IPS DF 4.7 (cell line): ENCODE measurements at regions not wholly inside any gene's neighbourhood (a gene's known extent, or its start where the extent isn't known, plus 50 kb on each side); places are given as distances from the start of the nearest gene placed in this dataset.

Source experiments
- DNase-seq: peaks from one replicate; pipeline ENCODE4 v3.0.0-alpha.2; 2013; ENCODE audit warnings: low spot score; ENCODE audit errors: extremely low read depth

DNA sequence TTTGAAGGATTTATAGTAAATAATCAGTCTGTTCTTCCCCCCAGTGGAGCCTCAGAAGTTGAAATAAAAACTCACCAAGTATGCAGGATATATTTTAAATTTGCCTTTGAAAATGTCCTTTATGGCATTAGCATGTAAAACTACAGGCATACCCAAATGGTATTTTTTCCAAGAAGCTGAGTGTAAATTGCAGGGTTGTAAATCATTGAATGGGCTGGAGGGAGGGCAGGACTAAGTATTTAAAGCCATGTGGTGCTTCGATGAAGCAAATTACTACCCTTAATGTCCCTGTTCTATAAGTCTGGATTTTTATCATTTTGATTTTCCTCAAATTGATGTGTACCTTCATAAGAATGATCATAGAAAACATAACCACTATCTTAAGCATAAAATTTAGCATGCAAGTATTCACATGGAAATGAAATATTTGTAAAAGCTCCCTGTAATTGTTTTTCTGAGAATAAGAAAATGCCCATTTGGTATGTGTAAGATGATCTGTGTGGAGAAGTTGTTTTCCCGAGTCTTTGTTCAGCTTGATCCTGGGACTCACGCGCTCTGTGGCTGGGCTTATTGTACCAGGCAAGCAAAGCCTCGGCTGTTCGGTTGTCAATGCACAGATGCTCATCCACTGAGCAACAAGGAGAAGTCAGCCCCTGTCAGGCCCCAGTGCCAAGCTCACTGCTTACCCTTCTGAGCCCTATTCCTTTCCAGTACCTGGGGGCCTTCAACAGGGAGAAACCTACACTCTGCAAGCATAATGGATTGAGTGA is 66.7 kb downstream of the CD164 start:
- no peak for DNase-seq

DNA sequence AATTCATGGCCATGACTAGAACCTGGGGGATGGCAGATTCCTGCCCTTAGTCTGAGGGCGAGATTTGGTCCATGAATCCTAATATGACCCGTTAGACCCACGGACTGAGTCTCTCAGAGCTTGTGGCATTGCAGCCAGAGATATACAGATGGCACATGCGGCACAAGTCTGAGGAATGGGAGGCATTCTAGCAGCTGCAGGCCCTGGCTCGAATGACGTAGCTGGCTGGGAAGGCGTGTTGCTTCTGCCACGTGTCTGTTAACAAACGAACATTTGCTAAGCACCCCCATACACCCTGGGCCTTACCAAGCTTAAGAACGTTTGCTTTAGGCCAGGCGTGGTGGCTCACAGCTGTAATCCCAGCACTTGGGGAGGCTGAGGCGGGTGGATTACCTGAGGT is 68.0 kb downstream of the CD164 start:
- DNase-seq, result no peak

DNA sequence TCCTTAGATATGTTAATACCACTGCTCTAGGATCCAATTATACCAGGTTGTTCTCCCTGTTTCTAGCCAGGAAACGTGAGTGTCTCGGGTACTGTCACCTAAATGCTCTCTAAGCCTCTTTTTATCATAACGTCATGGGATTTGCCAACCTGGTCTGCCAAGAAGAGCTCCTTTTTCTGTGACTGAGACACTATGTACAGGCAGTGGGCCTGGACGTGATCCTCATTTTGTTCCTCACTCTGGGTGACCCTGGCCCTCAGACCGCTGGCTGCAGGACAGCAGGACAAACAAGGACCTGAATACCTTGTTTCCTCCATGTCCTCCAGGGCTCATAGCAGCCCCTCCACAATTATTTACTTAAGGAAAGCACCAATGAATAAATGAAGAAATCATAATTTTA is 69.1 kb downstream of the CD164 start:
- no peak for DNase-seq

DNA sequence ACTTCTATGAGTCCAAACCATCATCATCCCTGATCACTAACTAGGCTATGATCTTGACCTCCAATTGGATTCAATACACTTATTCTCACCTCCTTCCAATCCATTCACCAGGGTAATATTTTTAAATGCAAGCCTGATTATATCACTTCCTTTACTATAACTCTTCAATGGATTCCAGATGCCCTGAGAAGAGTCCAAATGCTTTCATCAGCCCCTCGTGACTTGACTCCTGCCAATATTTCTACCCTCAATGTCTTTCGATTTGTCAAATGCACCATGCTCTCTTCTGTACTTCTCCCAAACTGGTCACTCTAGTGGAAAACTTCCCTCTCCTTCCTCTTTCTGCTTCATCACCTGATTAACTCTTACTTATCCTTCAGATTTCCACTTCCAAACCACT is 70.8 kb downstream of the CD164 start:
- no peak for DNase-seq

DNA sequence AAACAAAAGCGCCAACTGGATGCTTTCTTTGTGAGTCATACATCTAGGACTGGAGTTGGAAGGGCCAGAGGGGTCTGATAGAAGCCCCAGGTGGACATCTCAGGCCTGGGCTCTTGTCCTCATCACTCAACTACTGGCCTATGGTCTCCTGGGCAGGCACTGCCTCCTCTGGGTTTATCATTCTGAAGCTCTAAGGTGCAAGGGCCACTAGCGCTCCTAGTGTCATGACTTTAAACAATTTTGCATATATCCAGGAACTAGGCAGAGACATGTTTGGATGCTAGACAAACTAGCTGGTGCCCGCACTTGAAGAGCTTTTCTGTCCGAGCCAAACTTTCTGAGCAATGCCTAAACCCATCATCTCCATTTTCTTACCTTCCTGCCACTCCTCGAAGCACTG is 72.3 kb downstream of the CD164 start:
- no peak for DNase-seq

DNA sequence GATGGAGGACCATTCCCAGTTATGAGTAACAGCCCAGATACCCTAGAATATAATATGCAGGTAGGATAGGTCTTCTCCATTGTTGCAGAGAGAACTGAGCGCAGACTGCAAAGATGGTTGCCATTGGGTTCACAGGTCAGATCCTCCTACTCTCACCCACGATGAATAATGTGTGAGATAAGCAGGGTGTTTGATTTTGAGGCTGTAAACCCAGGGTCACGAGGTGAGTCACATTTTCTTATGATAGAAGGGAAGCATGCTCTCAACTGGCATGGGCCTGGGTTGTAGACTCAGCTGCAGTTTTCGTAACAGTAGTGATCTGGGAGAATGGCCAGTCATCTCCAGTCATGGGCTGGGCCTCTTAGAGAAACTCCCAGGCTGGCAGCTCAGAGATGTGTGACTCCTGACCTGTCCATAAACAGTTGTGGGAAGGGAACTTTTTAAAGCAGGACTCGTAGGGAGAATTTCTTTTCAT is 74.2 kb downstream of the CD164 start:
- DNase-seq, result no peak

DNA sequence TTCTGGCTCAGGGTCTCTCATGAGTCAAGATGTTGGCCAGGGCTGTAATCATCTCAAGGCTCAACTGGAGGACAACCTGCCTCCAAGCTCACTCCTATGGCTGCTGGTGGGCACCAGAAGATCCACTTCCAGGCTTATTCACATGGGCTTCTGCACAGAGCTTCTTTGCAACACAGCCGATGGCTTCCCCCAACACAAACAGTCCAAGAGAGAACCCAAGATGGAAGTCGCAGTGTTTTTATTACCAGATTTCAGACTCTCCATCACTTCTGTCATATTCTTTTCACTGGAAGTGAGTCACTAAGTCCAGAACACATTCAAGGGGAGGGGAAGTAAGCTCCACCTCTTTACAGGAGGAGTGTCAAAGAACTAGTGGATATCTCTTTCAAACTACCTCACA is 75.5 kb downstream of the CD164 start:
- DNase-seq, result no peak

DNA sequence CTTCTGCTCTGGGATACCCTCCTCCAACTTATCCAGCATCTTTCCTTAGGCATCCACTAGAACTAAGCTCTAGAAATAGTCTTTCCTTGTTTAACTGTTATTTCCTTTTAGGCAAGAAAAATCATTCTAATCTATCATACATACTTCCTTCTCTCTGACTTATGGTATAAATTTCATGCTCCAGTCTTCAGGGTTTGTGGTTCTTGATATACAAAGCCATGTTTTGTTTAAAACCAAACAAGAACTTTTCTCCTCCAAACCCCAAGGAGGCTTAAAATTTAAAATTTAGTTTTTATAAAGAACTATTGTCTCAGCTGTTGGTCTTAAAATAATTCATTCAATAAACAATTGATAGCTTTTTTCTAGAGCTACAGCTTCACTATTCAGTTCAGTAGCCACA is 77.2 kb downstream of the CD164 start:
- no peak for DNase-seq

DNA sequence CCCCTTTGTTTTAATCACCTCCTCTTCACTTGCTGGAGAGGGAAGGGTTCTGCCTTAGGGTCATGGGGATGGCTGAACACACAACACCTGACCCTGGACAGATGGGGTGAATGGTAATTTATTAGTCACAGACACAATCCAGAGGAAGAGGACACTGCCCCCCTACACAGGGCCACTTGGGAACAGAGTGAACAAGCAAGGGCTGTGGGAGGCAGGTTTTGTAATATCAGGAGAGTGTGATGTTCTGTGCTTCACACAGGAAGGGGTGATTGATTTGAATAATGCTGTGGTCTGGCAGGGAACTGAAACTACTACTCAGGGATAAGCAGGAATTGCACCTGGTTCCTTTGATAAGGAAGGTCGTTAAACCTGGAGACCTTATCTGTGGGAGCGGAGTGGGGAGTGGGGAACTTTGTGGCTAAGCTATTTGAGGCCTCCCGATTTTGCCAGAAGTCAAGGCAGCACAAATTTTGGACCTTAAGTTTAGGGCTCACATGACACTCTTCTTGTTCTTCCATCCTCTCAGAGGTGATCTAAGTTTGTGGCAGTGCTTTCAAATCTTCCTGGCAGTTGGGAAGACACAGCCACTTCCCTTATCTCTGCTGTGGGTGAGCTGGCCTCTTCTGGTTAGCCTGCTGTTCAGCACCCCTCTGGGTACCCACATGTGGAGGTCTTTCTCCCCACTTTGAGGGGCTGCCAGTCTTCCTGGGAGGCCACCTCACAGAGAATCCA is 77.8 kb downstream of the CD164 start:
- no peak for DNase-seq

DNA sequence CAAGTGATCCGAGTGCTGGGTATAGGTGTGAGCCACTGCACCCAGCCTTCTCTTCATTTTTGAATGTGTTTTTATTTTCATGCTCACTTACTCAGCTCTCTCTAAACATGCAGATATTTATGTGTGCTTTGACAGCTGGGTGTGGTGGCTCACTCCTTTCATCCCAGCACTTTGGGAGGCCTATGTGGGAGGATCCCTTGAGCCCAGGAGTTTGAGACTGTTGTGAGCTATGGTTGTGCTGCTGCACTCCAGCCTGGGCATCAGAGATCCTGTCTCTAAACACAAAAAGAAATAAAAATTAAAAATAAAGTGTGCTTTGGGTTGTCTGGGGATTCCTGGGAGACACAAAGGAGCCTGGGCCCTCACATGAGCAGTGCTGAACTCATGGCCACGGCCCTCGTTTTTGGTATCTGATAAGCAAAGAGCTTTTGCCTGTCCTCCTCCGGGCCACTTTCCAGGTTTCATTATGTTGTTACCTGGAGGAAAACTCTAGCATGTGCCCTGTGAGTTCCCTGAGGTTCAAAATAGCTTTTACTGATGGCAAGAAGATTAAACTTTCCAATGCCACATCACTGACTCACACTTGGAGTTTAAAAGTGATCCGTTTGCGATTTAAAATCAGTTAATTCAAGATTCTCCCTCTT is 78.5 kb downstream of the CD164 start:
- DNase-seq, result no peak

DNA sequence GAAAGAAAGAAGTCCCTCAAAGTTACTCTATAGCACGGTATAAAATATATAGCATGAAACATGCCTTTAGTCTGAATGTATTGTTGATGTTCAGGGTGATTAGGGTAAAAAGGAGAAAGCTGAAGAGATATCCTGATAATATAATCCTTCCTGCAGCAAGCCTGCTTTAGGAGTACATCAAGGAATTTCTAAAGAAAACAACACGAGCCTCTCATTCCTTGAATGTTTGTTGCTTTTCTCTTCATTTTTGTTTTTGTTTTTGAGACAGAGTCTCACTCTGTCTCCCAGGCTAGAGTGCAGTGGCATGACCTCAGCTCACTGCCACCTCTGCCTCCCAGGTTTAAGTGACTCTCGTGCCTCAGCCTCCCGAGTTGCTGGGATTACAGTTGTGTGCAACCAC is 79.1 kb downstream of the CD164 start:
- DNase-seq, result no peak

DNA sequence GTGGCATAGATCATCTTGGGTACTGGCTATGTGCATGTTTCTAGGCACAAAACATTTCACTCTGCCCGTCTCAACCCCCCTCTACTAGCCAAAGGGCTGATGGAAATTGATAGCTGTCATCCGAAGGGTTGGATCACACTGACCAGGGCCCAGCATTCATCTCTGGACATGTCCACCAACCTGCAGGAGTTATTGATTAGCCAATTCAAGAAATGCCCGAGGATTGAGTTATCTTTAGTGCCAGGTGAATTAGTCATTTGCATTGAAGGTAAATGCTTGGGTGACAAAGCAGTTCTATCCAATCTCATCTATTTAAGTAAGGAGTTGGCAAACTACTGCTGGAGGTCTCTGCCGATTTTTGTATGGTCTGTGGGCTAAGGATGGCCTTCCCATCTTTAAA is 80.1 kb downstream of the CD164 start:
- no peak for DNase-seq

DNA sequence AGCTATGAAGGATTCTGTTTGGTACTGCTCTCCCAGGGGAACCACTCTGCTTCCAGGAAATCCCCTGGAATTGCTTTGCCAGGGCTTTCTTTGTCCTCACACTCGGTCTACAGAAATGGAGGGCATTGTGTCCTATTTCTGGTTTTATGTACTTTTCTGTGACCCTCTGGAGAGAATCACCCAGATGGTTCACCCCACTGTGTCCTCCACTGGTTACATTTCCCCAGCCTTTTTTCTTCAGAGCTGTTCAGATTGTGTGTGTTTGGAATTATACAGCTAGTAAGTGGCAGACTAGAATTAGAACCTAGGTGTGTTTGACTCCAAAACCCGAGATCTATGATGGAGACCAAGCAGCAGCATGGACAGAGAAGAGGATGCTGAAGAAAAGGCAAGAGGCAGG is 80.8 kb downstream of the CD164 start:
- no peak for DNase-seq

DNA sequence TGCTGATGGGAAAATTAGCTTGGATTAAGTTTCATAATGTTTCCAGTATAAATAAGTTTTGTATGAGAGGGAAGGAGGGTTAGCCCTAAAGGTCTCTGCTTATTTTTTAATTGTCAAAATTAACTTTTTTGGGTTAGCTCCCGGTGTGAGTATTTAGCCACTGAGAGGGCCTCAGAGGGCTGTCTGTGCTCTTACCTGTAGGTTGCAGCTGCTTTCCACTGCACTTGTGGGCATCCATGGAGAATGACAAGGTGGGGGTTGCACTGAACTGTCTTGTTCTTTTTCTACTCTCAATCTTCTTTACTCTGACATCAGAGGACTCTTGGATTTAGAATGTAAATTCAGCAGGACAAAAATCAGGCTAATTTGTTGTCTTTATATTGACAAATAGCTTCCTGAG is 81.4 kb downstream of the CD164 start:
- DNase-seq, result no peak

DNA sequence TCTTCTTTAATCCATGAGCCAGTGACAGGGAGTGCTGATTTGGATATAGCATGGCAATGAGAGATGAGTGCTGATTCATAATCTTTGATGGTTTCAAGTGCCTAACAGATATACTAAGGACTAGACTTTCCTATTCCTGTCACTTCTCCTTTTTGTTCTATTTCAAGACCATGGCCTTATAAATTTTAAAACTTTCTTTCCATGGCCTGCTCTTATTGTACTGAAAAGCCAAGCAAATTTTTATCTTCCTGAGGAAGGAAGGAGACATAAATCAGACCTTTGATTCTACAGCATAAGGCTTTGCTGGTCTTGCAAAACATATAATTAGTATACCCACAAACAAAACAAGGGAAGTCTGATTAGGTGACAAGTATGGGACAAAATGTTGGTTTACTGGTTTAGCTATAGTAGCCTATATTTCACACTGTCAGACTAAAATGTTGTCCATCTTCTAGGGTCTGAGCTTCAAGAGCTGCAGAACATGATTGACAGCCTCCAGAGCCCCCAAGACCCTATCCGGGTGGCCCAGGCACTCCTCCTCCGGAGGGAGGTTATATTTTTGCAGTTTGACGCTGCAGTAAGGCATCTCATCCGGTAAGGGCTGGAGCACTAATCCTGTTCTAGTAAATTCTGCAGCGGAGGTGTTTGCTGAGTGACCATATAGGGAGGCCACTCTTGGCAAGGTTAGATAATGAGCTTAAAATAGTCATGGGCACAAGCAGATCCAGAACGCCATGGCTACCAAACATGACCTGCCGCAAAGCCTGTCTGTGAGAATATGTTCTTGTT is 82.3 kb downstream of the CD164 start:
- DNase-seq, result no peak

DNA sequence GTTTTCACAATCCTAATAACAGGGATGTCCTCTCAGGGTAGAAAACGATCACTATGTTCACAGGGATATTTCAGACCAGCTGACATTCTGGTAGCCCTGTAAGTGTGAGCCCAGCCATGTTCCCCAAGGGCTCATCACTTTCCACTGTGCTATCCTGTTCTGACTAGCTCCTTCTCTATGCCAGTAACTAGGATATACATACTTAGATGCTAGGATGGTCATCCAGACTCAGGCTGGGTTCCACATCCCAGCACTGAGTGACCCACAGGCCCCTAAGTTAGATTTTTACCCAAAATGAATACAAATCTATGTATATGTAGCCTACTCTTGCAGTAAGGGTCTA is 83.0 kb downstream of the CD164 start:
- DNase-seq, result no peak

DNA sequence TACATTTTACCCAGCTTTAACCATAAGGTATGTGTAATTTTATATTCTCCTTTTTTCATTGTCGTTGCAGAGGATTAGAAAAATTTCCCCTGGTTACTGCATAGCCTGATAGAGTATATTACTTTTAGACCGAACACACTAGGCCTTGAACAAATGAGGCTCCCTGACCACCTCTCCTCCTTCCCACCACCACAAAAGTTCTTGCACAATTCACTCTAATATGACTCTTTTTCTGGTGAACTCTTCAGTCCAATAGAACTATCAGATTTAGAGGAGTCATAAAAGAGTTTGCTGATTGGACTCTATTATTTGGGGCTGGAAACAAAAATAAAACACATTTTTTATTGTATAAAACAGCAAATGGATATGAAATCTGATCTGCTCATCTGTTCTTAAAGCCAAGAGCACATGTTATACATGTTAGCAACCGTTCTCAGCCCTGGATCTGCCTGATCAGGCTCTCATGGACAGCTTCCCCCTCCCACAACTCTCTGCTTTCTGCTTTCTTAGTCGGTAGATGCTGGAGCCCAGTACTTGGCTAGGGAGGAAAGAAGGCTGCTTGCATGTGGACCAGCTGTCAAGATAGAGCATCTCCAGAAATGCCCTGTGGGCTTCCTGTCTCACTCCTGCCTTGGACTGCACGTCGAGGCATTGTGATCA is 83.5 kb downstream of the CD164 start:
- no peak for DNase-seq

DNA sequence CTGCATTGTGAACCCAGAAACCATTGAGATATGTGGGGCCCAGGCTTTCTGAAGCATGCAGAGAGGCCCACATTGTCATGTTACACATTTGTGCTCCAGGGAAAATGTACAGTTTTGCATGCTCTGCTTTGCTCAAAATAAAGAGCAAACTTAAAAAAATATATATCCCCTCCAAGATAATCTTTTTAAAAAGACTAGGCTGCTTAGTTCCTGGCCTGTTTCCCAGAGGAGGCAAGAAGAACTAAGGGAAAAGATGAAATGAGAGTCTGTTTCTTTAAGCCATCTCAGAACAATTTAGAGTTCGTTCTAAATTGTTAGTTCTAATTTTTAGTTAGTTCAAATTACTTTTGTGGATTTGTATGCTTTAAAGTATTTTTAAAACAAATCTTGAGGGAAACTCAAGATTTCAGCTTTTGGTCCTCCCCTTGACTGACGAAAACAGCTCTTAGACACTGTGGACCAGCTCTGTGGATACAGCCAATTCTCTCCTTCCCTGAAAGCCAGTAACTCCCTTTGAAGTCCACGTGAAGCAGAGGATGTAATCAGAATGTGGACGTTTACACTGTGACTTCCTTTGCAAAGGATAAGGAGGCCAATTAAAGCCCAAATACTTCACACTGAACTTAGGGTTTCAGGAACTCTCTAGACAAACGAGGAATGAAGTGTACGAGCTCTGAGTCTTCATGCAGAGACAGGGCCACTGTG is 84.7 kb downstream of the CD164 start:
- no peak for DNase-seq

DNA sequence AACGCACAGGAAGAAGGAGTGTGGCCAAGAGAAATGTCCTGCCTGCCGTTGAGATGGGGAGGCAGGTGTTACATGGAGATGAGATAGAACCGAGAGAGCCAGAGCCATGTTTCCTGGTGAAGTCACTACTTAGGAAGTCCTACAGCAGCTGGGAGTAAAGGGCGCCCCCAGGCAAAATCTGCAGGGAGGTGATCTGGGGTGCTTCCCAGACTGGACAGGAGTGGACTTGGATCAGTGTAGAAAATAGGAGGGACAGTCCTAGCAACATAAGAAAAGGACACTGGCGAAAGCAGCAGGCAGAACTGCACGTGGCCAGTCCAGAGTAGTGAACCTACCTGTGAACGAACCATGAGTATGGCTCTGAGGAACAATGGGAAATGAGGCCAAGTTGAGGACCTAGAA is 85.3 kb downstream of the CD164 start:
- DNase-seq, result no peak

DNA sequence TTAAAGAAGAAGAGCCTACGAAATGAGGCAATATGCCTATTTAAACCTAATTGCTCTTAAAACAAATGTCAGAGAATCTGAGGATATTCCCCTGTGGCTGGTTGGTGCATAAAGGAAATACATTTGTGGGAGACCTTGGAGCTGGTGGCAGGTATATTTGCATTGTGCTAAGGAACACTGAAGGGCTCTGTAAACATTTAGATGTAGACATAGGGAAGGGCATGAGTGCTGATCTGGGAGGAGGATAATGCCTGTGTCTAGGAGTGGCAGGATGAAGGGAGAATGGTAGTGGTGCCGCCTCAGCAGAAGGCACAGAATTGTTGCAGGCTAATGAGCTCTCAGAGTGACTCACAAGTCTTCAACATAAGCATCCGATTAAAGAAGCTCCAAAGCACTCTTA is 85.8 kb downstream of the CD164 start:
- no peak for DNase-seq

DNA sequence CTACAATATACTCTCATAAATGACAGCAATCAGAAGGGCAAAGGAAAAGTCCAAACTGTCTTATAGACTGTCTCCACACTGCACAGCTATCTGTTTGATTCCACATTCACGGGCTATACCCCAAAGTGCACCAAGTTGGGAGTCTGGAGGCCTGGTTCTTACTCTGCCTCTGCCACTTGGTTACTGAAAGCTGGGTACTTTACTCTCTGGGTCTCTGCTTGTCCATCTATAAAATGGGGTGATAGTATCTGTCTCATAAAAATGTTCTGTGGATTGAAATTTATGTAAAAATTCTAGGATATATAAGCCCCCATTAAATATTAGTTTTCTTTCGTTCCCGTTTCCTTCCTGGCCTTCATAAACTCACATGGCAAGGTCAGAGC is 86.5 kb downstream of the CD164 start:
- no peak for DNase-seq
